Pancreas (tissue), 10 donors: ENCODE measurements at regions not wholly inside any gene's neighbourhood (a gene's known extent, or its start where the extent isn't known, plus 50 kb on each side); places are given as distances from the start of the nearest gene placed in this dataset.
"Not testable (repeated sequence)": the region's sequence is repeated elsewhere in the genome, so short reads cannot be mapped to it uniquely, and the experiment has no call there.

ENCODE experiments used
- ATAC-seq, 4 donors: fragments of 200-7000 bp; cut with Tn5 transposase; one replicate each; pipeline versions ENCODE4 v1.8.0 to v1.9.1; 2020; ENCODE audit warnings: mild to moderate bottlenecking in 4 of 4, moderate library complexity in 4 of 4
- DNase-seq, 6 donors: peaks; one replicate each; pipeline ENCODE4 v3.0.0-alpha.2; 2020
- FAIRE-seq: peaks from 2 replicates; lab custom pipeline; 2012; peaks lifted over from hg19 to GRCh38; lab: Jason Lieb, UNC
- H3K27ac ChIP-seq, 4 donors: fragments of 200-600 bp; sonication (generic); 1 replicate in 3 of 4; 2 replicates in 1 of 4; pipeline versions ENCODE4 v1.5.0 to v1.8.0; 2020
- H3K27me3 ChIP-seq, 4 donors: fragments of 200-600 bp; one replicate each; pipeline ENCODE4 v1.8.0; 2021
- H3K36me3 ChIP-seq, 3 donors: fragments of 200-600 bp; sonication (generic) in 1 of 3; one replicate each; pipeline versions ENCODE4 v1.5.0 to v1.8.0; 2020 to 2021
- H3K4me1 ChIP-seq, 3 donors: fragments of 200-600 bp; one replicate each; pipeline ENCODE4 v1.8.0; 2021
- H3K4me3 ChIP-seq, 4 donors: fragments of 200-600 bp; sonication (generic) in 2 of 4; one replicate each; pipeline versions ENCODE4 v1.5.0 to v1.8.0; 2020 to 2021
- H3K9me3 ChIP-seq, 4 donors: fragments of 200-600 bp; one replicate each; pipeline ENCODE4 v1.8.0; 2021
- WGBS, 2 donors: extraction: QIAGEN DNeasy Blood & Tissue Kit; methylation state at CpG; one replicate each; pipeline ENCODE4 v1.1.7; 2013; 5-methylcytosine and 5-hydroxymethylcytosine counted together
- intact Hi-C, 3 donors: fragments of 100-400 bp; cut with DNase I; formaldehyde crosslinking; loops; one replicate each; pipeline versions ENCODE4 v1.11.1 to v1.14.2; 2022
- TF ChIP-seq, protein P1 (sequence below), 4 donors: fragments of 200-600 bp; sonication (generic) in 3 of 4; IDR thresholded peaks; one replicate each; pipeline versions ENCODE4 v1.5.0 to v1.8.0; 2021; ENCODE audit warnings: antibody characterized with exemption in 4 of 4
- donor health status: healthy with polysubstance abuse.
- donor health status: DM: no; HTN: no; CAD: no; lungs with moderate emphysema.
- donor health status: DM: no; HTN: no; CAD: no.
- donor health status: control.
- donor health status: control.
- donor health status: Bipolar disorder and iron deficiency.
- donor health status: DM: yes; HTN: yes; CAD: no.
- donor health status: DM: no; HTN: no; CAD: no.
- donor health status: DM: no; HTN: no; CAD: no.
- donor health status: DM: yes; HTN: yes; CAD: no.

DNA sequence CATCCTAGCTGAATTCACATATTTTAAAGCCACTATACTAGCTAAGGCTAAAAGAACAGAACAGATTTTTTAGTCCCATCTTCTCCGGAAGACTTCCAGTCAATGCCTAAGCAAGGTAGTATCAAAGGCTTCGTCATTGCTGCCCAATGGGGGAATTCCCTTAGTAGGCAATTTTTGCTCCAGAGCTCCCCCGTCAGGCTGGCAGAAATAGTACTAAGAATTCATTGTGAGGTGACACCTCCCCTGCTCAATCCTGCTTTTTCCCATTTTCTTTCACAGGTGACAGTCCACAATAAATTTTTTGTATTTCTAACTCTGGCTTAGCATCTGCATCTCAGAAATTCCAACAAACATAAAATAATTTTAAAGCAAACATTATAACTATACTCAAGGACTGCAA, 52.8 kb upstream of the SRSF6 start:
- H3K9me3 ChIP-seq, result no peaks in the 10 kb centered on the region
- DNase-seq (no peak), ATAC-seq (no peak), FAIRE-seq (no peak)
- H3K27me3 ChIP-seq, result no peaks in the 10 kb centered on the region
- no peaks in the 10 kb centered on the region for H3K4me1 ChIP-seq
- no peaks in the 10 kb centered on the region for H3K36me3 ChIP-seq
- TF ChIP-seq, protein P1, sequence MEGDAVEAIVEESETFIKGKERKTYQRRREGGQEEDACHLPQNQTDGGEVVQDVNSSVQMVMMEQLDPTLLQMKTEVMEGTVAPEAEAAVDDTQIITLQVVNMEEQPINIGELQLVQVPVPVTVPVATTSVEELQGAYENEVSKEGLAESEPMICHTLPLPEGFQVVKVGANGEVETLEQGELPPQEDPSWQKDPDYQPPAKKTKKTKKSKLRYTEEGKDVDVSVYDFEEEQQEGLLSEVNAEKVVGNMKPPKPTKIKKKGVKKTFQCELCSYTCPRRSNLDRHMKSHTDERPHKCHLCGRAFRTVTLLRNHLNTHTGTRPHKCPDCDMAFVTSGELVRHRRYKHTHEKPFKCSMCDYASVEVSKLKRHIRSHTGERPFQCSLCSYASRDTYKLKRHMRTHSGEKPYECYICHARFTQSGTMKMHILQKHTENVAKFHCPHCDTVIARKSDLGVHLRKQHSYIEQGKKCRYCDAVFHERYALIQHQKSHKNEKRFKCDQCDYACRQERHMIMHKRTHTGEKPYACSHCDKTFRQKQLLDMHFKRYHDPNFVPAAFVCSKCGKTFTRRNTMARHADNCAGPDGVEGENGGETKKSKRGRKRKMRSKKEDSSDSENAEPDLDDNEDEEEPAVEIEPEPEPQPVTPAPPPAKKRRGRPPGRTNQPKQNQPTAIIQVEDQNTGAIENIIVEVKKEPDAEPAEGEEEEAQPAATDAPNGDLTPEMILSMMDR (IDR thresholded peaks at IDR 0.05), result no peak
- H3K27ac ChIP-seq, result no peak overlapping the region
- WGBS, 2 donors, result 27 to 28% methylated on average over 3 of the region's 3 CpGs
- intact Hi-C loops, result no loop called here
- H3K4me3 ChIP-seq, result no peak overlapping the region

DNA sequence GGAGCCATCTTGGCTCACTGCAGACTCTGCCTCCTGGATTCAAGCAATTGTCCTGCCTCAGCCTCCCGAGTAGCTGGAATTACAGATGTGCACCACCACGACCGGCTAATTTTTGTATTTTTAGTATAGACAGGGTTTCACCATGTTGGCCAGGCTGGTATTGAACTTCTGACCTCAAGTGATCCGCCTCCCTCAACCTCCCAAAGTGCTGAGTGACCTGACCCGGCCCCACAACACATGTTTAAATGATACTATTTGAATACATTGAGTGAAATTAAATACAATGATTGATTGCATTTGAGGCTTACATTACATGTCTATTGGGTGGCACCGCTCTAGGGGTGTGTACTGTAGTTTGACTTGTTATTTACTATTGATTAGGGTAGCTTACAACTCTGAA, 56.8 kb upstream of the SRSF6 start:
- H3K27ac ChIP-seq, H3K4me1 ChIP-seq, H3K4me3 ChIP-seq, DNase-seq, ATAC-seq, FAIRE-seq, intact Hi-C loops, H3K27me3 ChIP-seq, H3K36me3 ChIP-seq, H3K9me3 ChIP-seq: not testable (repeated sequence)
- 64 to 80% methylated on average over 6 of the region's 6 CpGs for WGBS, 2 donors

DNA sequence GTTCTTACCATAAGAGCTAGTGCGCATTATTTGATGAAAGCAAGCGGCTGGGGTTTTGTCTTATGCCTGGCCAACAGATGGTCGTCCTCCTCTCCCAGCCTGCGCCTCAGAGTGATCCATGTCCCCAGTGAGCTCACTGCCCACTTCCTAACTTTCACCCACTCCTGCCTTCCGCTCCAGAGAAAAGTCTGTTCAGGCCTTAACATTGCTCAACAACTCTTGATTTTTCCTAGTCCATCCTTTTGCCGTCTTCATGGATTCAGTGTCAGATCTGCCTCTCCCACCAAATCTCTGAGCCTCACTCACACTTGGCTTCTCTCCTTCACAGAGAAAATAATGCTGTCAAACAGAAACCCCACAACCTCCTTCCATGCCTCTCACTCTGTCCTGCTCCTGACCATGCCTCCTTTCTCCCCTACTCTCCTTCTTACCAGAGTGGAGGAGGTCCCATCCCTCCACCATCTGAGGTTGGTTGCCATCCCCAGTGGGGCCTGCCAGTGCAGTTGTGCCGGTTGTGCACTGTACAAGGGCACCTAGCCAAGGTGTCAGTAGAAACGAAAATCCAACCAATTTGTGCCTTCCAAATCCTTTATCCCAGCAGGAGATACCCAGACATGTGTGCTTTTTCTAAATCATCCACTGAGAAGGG, 58.9 kb upstream of the SRSF6 start:
- TF ChIP-seq, protein P1 (IDR thresholded peaks at IDR 0.05), result no peak
- Histone ChIP-seq H3K27ac (no peak overlapping the region), H3K36me3 (no peaks in the 10 kb centered on the region), H3K27me3 (no peaks in the 10 kb centered on the region), H3K4me1 (no peaks in the 10 kb centered on the region), H3K9me3 (no peaks in the 10 kb centered on the region), H3K4me3 (no peak overlapping the region)
- DNase-seq (no peak), FAIRE-seq (no peak), ATAC-seq (no peak)
- intact Hi-C loops, result no loop called here
- 58 to 65% methylated on average over 8 of the region's 8 CpGs for WGBS, 2 donors

DNA sequence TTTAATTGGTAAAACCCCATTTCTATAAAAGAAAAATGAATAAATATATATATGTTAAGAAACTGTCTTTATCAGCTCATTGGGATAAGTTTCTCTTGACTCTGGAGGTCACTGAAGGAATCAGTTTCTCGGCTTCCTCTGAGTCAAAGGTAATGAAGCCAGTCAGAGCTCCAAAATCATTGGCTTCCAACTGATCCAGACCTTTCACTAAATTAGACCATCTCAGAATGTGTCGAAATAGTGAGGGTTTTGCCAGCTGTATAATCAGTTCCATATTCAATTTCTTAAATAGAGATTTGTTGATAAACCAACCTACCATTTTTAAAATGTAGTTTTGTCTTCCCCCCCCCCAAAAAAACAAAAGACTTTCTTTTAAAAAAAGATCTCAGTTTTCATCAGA, 60.5 kb upstream of the SRSF6 start:
- Histone ChIP-seq H3K4me3 (no peak overlapping the region), H3K4me1 (no peaks in the 10 kb centered on the region), H3K27ac (no peak overlapping the region), H3K36me3 (no peaks in the 10 kb centered on the region), H3K27me3 (no peaks in the 10 kb centered on the region), H3K9me3 (no peaks in the 10 kb centered on the region)
- intact Hi-C loops, result no loop called here
- TF ChIP-seq, protein P1 (IDR thresholded peaks at IDR 0.05), result no peak
- DNase-seq, result no peak
- ATAC-seq, result no peak
- WGBS, 2 donors, result 58 to 65% methylated on average over 2 of the region's 2 CpGs
- FAIRE-seq, result no peak

DNA sequence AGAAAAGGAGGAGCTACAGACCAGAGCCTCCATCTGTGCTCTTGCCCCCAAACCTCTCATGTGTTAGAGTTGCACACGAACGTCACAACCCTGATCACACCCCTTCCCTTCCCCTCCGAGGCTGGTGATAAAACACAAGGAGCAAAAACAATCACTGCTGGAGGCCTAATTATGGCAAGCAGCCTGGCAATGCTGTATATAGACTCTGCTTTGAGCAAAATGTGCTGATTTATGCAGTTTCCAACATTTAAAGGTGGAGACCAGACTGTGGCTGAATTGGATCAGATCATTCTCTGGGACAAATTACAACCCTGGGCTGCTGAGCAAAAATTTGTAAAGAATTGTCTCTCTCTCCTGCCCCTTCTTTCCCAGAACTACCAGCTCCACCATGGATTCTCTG, 64.6 kb upstream of the SRSF6 start:
- Histone ChIP-seq H3K27me3 (no peaks in the 10 kb centered on the region), H3K9me3 (no peaks in the 10 kb centered on the region), H3K4me3 (no peak overlapping the region), H3K27ac (no peak overlapping the region), H3K36me3 (no peaks in the 10 kb centered on the region), H3K4me1 (no peaks in the 10 kb centered on the region)
- FAIRE-seq, result no peak
- no peak for DNase-seq
- WGBS, 2 donors, result 35 to 53% methylated on average over 3 of the region's 3 CpGs
- ATAC-seq, result no peak
- intact Hi-C loops, result no loop called here
- TF ChIP-seq, protein P1 (IDR thresholded peaks at IDR 0.05), result no peak
